LNCaP clone FGC (cell line): ENCODE measurements at regions not wholly inside any gene's neighbourhood (a gene's known extent, or its start where the extent isn't known, plus 50 kb on each side); places are given as distances from the start of the nearest gene placed in this dataset.

Experiments used
- DNase-seq: peaks from one replicate; pipeline ENCODE4 v3.0.0-alpha.2; 2011; ENCODE audit warnings: low read depth
- H3K4me3 ChIP-seq: 2 replicates; pipeline ENCODE4 v1.5.1; 2011; ENCODE audit warnings: mild to moderate bottlenecking, low read depth, low read length, control low read depth
- TF ChIP-seq, protein P1 (sequence below): IDR thresholded peaks from 2 replicates; pipeline ENCODE4 v1.5.1; 2012; ENCODE audit warnings: mild to moderate bottlenecking; ENCODE audit not compliant: control insufficient read depth, insufficient read depth; ENCODE audit errors: extremely low read depth

- TF ChIP-seq, protein P1, sequence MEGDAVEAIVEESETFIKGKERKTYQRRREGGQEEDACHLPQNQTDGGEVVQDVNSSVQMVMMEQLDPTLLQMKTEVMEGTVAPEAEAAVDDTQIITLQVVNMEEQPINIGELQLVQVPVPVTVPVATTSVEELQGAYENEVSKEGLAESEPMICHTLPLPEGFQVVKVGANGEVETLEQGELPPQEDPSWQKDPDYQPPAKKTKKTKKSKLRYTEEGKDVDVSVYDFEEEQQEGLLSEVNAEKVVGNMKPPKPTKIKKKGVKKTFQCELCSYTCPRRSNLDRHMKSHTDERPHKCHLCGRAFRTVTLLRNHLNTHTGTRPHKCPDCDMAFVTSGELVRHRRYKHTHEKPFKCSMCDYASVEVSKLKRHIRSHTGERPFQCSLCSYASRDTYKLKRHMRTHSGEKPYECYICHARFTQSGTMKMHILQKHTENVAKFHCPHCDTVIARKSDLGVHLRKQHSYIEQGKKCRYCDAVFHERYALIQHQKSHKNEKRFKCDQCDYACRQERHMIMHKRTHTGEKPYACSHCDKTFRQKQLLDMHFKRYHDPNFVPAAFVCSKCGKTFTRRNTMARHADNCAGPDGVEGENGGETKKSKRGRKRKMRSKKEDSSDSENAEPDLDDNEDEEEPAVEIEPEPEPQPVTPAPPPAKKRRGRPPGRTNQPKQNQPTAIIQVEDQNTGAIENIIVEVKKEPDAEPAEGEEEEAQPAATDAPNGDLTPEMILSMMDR, result no peak
- DNase-seq, result no peak
- H3K4me3 ChIP-seq, result no peak overlapping the region
These were observed 203.1 kb downstream of the BCOR start for GRCh38 chrX:39894683-39895082.

- DNase-seq, result peak; percentile 53
- no peak overlapping the region for H3K4me3 ChIP-seq
- TF ChIP-seq, protein P1, result no peak
These were observed 202.3 kb downstream of the BCOR start for GRCh38 chrX:39895218-39896110.

GRCh38 chrX:39896951-39897740 is 200.6 kb downstream of the BCOR start:
- no peak overlapping the region for H3K4me3 ChIP-seq
- TF ChIP-seq, protein P1, result no peak
- no peak for DNase-seq

GRCh38 chrX:39897741-39898097 is 200.0 kb downstream of the BCOR start:
- DNase-seq, result no peak
- TF ChIP-seq, protein P1, result no peak
- no peak overlapping the region for H3K4me3 ChIP-seq

DNA sequence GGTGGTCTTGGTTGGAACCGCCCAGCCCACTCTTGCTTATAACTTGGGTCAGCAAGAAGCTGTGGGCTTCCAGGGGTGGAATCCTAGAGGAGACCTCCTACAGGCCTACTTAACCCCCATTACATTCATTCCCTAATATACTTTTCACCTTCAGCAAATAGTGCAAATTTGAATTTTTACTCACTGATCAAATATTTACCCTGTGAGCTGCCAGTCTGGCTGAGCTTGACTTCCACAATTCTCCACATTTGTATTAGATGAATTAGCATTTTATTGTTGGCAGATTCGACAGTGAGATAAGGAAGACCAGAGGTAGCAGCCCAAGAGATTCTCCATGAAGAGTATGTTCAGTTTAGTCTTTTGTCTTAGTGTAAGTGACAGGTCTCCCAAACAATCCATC is 199.6 kb downstream of the BCOR start:
- no peak for DNase-seq
- TF ChIP-seq, protein P1, result no peak
- no peak overlapping the region for H3K4me3 ChIP-seq

DNA sequence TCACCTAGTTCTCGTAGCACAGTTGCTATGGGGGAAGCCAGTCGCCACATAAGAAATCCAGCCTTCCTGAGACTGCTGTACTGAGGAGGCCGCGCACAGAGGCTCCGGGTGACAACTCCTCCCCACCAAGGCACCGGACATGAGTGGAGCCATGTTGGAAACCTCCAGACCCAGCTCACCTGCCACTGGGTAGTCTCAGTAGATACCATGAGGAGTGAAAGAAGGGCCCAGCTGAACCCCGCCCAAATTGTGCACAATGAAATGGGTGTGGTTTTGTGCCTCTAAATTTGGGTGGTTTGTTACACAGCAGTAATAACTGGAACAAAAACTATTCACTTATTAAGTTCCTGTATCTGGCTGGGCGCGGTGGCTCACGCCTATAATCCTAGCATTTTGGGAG is 198.7 kb downstream of the BCOR start:
- TF ChIP-seq, protein P1, result no peak
- DNase-seq, result no peak
- H3K4me3 ChIP-seq, result no peak overlapping the region
